Stimulated activated CD8-positive, alpha-beta memory T cell treated with anti-CD3 and anti-CD28 coated beads, Interleukin-2, amount 100 ng/mL, for 48 hours (primary cell): ENCODE measurements at regions not wholly inside any gene's neighbourhood (a gene's known extent, or its start where the extent isn't known, plus 50 kb on each side); places are given as distances from the start of the nearest gene placed in this dataset.

Experiments
- DNase-seq, 2 donors: peaks; one replicate each; pipeline ENCODE4 v3.0.0-alpha.2; 2020; ENCODE audit warnings: low read depth in 2 of 2

DNA sequence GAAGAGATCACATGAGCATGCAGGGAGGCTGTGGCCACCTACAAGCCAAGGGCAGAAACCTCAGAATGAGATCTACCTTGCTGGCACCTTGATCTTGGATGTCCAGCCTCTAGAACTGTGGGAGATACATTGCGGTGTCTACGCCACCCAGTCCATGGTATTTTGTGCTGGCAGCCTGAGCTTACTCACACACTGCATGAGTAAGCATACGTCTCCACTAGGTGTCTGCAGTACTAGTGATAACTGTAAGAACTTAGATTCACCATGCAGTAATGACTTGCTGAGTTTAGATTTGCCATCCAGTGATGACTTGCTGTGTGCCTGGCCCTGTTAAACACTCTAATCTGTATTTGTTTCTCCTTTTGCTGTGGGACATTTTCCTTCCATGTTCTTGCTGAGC is 417.7 kb downstream of the GADD45G start:
- no peak for DNase-seq

- DNase-seq, result no peak
Observed at GRCh38 chr9:90023861-90024260, 419.0 kb downstream of the GADD45G start.

GRCh38 chr9:90024409-90024808 is 419.6 kb downstream of the GADD45G start:
- no peak for DNase-seq

DNA sequence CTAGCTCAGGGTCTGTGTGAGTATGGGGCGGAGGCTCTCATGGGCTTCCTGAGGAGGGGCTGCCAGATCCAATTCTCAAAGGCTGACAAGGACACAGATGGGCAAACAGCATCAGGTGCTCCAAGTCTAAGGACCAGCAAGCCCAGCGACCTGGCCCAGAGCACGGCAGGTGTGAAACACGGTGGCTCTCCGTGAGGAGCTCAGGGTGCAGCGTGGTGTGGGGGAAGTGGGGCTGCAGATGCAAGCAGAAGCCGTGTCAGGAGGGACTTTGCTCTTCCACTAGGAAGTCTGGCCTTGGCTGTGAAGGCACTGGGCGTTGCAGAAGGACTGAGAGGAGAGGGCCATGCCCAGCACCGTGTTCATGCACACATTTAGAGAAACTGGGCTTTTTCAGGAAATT is 420.0 kb downstream of the GADD45G start:
- DNase-seq, result no peak

DNA sequence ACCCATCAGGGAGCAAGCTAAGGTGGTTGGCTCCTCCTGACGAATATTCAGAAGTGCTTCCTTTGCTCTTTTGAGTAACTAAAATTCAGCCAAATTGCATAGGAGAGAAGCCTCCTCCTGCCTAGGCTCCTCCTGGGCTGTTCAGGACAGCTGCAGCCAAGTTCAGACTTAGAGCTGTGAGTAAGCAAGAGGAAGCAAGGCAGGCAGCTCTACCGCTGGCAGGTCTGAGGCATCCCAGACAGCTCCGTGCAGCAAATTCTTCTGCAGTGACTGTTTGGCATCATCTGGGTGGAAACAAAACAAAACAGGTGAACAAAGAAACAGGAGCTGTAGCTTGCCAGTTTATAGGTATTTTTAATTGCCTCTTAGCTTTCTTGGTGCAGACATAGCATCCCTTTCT is 421.0 kb downstream of the GADD45G start:
- DNase-seq, result no peak

DNA sequence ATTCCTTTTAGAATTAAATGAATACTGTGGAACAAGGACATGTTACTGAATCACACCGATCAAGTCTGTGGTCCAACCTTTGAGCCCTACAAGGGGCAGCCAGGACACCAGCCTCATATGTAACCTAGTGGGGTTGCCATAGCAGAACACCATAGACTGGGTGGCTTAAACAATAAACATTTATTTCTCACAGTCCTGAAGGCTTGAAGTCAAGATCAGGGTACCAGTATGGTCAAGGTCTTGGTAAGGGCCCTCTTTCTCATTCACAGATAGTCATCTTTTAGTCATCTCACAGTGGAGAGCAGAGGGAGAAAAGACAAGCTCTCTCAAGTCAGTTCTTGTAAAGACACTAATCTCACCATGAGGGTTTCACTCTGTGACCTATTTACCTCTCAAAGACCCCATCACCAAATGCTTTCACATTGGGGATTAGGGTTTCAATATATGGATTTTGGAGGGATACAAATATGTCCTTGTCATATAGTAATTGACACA is 422.5 kb downstream of the GADD45G start:
- no peak for DNase-seq

DNA sequence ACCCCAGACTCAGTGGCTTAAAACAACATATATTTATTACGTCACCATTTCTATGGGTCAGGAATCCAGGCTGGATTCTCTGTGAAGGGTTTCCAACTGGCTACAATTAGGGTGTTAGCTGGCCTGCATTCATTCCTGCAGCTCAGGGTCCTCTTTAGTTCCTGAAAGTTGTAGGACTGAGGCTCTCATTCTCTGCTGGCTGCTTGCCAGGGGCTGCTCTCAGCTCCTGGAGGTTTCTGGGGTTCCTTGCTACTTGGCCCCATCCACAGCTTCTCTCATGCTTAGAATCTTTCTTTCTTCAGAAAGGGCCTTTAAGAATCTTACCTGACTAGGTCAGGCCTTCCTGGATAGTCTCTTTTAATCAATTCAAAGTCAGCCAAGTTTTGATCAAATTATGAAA is 424.6 kb downstream of the GADD45G start:
- no peak for DNase-seq

DNA sequence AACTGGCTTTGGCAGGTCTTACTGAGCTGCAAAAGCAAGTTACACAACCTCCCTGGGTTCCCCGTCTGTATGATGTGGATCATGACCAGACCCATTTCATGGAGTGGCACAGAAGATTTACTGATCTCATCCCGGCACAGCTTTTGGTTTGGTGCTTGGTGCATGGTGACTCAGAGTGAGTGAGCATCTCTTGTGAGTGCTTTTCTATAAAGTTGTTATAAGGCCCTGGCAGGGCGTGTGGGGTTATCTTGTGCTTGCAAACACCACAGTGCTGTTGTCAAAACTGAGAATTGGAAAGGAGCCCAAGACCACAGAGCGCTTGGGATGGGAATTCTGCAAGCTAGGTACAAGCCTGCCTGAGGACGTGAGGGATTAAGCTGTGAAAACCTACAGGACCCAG is 425.2 kb downstream of the GADD45G start:
- DNase-seq, result no peak

DNA sequence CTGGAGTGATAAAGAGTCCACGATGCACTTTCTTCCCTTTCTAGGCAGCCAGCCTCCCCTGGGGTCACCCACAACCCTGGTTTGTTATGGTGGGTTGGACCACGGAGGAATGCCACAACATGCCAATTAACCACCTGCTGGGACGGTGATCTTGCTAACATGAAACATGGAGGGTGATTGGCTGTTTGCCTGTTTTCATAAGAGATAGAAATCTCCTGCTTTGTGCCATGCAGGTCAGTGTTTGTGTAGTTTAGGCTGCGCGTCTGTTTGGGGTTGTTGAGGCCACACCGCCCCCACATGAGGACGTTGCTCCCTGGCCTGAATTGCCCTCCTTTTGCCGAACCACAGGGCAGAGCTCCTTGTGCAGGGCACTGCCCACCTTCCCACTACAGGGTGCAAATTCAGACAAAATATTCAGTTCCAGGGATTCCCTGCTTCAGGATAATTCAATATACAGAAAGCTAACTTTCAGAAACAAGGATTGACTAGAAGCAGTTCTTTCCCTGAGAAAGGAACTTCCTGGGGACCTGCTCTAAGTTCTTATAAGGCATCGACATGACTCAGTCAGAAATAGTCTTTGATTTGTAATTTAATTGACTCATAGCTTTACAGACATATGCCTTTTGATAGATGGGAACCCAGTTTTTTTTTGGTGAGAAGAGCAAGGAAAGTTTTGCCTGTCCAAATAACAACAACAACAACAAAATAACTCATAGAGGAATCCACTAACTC is 427.6 kb downstream of the GADD45G start:
- no peak for DNase-seq

GRCh38 chr9:90033028-90033650 is 428.3 kb downstream of the GADD45G start:
- DNase-seq, result no peak

DNA sequence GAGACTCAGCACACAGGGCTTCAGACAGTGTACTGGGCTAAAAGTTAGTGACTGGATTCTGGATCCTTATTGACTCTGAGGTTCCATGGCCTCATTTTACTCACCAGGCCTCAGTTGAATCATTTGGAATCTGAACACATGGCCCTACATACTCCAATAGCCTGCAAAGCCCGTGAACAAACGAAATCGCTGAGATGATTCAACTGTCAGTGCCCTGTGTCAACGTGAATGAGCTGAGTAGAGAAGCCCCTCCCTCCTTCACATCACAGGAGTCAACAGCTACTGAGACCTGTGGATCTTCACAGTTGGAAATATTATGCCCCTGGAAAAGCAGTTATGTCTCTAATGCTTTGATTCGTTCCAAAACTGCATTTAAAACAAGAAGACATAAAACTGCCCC is 429.3 kb downstream of the GADD45G start:
- DNase-seq, result no peak

- no peak for DNase-seq
Observed at GRCh38 chr9:90035471-90035870, 430.7 kb downstream of the GADD45G start.

DNA sequence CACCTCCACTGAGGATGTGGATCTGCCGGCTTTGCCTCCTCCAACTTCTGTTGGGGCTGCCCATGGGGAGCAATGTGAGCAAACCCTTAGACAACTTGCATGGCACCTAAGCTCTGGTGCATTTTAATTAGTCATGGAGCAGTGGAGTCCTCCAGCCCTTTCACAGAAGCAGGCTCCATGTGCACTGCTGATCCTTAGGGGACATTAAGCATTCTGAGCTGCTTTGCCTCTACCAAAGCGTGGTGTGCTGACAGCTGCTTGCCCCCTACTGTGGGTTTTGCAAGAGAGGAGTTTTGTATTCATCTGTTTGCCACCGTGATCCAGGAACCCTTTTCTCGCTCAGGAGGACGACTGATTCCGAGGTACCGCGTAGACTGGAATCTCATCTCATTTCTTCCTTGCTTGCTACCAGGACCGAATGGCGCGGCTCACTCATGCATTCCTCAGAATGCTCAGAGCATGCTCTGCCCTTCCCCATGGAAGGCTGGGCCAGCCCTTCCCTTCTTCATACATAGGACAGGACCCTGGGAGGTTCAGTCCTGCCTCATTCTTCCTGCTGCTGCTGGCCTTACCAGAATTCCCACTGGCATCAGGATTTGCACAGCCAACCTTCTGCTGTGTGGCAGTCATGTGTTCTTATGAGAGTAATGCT is 432.5 kb downstream of the GADD45G start:
- DNase-seq, result no peak

DNA sequence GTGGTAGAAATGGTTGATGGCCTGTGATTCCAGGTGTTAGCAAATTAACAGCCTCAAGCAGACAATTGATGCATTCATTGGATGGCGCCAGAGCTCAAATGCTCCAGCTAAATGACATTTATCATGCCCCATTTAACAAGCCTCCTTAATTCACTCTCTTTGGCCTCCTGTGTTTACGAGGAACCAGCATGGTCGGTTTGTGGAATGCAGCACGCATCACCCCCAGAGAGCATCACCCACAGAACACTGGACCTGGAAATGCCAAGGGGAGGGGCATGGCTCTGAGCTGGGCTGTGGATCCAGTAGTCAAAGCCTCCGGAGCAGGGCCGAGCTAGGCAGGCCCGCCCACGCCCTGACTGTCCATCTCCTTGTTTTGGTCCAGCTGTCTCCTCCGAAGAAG is 434.0 kb downstream of the GADD45G start:
- no peak for DNase-seq

DNA sequence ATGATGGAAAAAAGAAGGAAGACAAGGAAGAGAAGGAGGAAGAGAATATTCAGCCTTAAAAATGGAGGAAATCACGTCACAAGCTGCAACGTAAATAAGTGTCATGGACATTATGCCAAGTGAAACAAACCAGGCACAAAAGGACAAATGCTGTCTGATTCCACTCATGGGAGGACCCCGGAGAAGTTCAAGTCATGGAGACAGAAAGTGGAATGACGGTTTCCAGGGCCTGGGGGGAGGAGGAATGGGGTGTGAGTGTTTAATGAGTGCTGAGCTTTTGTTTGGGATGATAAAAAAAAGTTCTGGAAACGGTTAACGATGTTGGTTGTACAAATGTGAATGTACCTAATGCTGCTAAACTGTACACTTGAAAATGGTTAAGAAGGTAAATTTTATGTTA is 439.5 kb downstream of the GADD45G start:
- DNase-seq, result no peak

- DNase-seq, result no peak
Observed at GRCh38 chr9:90044710-90045151, 439.9 kb downstream of the GADD45G start.

DNA sequence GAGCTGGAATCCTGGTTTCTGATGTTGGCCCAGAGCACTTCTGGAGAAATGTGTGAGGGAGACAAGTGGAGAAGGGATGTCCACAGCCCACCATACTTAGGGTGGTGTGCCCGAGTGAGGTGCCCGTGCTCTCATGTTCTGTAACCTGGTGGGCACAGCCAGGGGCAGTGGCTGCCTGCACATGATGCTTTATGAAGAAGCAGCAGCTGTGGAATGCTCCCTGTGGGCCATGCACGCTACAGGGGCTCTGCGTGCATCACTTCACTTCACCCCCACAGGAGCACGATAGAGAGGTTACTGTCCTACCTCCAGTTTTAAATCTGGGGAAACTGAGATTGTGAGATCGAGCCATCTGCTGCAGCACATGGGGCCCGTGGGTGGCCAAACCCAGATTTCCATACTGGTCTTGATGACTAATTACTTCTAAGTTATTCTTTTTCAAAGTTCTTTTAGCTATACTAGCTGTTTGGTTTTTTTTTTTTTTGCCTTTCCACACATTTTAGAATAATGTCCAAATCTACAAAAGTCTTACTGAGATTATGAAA is 441.6 kb downstream of the GADD45G start:
- peak in 1 of 2 donors; percentile 11 for DNase-seq

DNA sequence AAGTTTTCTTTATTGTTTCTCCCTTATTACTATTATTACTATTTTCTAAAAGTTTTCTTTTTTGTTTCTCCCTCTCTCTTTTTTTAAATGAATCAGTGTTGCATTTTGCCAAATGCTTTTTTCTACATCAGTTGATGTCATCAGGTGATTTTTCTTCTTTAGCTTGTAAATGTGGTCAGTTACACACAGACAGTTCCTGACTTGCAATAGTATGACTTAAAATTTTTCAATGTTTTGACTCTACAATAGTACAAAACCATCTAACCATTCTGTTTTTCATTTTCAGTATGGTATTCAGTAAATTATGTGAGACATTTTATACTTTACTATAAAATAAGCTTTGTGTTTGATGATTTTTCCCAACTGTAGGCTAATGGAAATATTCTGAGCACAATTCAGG is 443.0 kb downstream of the GADD45G start:
- DNase-seq, result no peak

- DNase-seq, result no peak
Observed at GRCh38 chr9:90052366-90052765, 447.6 kb downstream of the GADD45G start.

GRCh38 chr9:90053027-90053426 is 448.2 kb downstream of the GADD45G start:
- DNase-seq, result no peak

DNA sequence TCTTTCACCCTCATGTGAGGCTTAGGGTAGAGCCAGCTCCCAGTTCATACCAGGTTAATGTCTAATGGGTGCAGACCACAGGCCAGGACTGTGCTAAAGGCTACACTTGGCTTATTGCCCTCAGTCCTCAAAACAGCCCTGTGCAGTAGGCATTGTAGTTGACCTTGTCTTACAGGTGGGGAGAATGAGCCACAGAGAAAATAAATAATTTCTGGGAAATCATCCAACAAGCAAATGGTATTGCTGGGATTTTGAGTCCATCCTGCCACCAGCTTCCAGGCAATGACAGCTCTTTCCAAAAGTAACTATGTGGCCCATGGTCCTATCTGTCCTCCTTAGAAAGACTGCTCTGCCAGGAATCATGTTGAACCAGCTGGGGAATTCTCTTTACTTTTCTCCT is 450.0 kb downstream of the GADD45G start:
- no peak for DNase-seq

- DNase-seq, result no peak
Observed at GRCh38 chr9:90055226-90055625, 450.4 kb downstream of the GADD45G start.

GRCh38 chr9:90057361-90057760 is 452.5 kb downstream of the GADD45G start:
- DNase-seq, result no peak
